VCaP (cell line): ENCODE measurements at regions not wholly inside any gene's neighbourhood (a gene's known extent, or its start where the extent isn't known, plus 50 kb on each side); places are given as distances from the start of the nearest gene placed in this dataset.

ENCODE experiments used
- H3K27ac ChIP-seq: fragments of 450-650 bp; 2 replicates; pipeline ENCODE4 v1.5.1; 2017
- CTCF ChIP-seq: fragments of 450-650 bp; conservative IDR thresholded peaks from 2 replicates; pipeline ENCODE4 v1.5.1; 2017; ENCODE audit warnings: mild to moderate bottlenecking, moderate library complexity

- no peak overlapping the region for H3K27ac ChIP-seq
- no peak for TF ChIP-seq CTCF
Measured at GRCh38 chr5:100306000-100306399, 229.2 kb upstream of the FAM174A start.

- H3K27ac ChIP-seq = no peak overlapping the region
- TF ChIP-seq CTCF = no peak
Measured at GRCh38 chr5:100303216-100303615, 232.0 kb upstream of the FAM174A start.

GRCh38 chr5:100299261-100299660 is 235.9 kb upstream of the FAM174A start:
- H3K27ac ChIP-seq = no peak overlapping the region
- TF ChIP-seq CTCF = no peak

GRCh38 chr5:100276071-100276470 is 259.1 kb upstream of the FAM174A start:
- TF ChIP-seq CTCF = no peak
- H3K27ac ChIP-seq = no peak overlapping the region

- no peak overlapping the region for H3K27ac ChIP-seq
- no peak for TF ChIP-seq CTCF
Measured at GRCh38 chr5:100275631-100276030, 259.5 kb upstream of the FAM174A start.

GRCh38 chr5:100273846-100274580 is 261.2 kb upstream of the FAM174A start:
- no peak for TF ChIP-seq CTCF
- no peak overlapping the region for H3K27ac ChIP-seq

GRCh38 chr5:100270023-100270771 is 265.0 kb upstream of the FAM174A start:
- TF ChIP-seq CTCF = no peak
- no peak overlapping the region for H3K27ac ChIP-seq
